ENCODE measurements at regions not wholly inside any gene's neighbourhood (a gene's known extent, or its start where the extent isn't known, plus 50 kb on each side); places are given as distances from the start of the nearest gene placed in this dataset.

DNA sequence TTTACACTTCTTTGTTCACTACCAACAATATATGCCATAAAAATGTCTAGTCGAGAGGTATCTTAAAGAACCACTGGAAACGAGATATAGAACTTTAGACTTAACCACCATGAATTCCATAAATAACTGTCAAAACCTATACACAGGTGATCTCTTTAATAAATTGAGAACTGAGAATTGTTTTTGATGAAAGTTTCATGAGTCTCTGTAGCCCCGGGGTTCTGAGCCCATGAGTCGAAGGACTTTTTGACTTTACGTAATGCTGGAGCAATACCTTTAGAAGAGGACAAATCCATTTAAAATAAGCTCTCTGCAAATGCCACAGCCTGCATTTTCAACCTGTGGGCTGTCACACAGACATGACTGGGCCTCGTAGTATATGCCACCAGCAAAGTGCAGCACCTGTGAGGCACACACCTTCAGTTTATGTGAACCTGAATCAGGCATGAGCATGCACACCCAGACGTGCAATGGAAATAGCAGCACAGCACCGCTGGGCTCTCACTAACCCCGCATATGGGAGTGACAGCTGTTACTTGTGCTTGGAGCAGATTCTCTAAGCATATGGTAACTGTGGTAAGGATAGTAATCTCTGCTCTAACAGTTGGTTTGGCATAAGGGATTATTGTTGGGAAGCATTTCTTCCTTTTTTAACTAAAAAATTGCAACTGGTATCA lies 383.2 kb downstream of the SOCS6 start:
- TF ChIP-seq, protein P1, sequence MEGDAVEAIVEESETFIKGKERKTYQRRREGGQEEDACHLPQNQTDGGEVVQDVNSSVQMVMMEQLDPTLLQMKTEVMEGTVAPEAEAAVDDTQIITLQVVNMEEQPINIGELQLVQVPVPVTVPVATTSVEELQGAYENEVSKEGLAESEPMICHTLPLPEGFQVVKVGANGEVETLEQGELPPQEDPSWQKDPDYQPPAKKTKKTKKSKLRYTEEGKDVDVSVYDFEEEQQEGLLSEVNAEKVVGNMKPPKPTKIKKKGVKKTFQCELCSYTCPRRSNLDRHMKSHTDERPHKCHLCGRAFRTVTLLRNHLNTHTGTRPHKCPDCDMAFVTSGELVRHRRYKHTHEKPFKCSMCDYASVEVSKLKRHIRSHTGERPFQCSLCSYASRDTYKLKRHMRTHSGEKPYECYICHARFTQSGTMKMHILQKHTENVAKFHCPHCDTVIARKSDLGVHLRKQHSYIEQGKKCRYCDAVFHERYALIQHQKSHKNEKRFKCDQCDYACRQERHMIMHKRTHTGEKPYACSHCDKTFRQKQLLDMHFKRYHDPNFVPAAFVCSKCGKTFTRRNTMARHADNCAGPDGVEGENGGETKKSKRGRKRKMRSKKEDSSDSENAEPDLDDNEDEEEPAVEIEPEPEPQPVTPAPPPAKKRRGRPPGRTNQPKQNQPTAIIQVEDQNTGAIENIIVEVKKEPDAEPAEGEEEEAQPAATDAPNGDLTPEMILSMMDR (IDR thresholded peaks at IDR 0.05 in 2 of 3, conservative IDR thresholded peaks at IDR 0.05 in 1 of 3; ENCODE audit: borderline replicate concordance in 1 of 3, insufficient read depth in 1 of 3, low read depth in 2 of 3, low read length in 2 of 3): no peak
- TF ChIP-seq ZNF274 (IDR thresholded peaks at IDR 0.05; ENCODE audit: low read depth, low read length) (no peak), ZFX (IDR thresholded peaks at IDR 0.05) (no peak), POLR2A (IDR thresholded peaks at IDR 0.05; ENCODE audit: borderline replicate concordance, extremely low read depth, insufficient read depth, insufficient read length) (no peak), RAD21 (IDR thresholded peaks at IDR 0.05; ENCODE audit: low read depth) (no peak), EZH2 (IDR thresholded peaks at IDR 0.05) (no peak), JUND (IDR thresholded peaks at IDR 0.05) (no peak), TCF7L2 (IDR thresholded peaks at IDR 0.05; ENCODE audit: borderline replicate concordance, extremely low read depth, insufficient read depth, insufficient read length) (no peak), CEBPB (IDR thresholded peaks at IDR 0.05; ENCODE audit: low read depth) (no peak), POLR2AphosphoS5 (IDR thresholded peaks at IDR 0.05; ENCODE audit: low read depth, low read length) (no peak)
- TF ChIP-seq, protein P2, sequence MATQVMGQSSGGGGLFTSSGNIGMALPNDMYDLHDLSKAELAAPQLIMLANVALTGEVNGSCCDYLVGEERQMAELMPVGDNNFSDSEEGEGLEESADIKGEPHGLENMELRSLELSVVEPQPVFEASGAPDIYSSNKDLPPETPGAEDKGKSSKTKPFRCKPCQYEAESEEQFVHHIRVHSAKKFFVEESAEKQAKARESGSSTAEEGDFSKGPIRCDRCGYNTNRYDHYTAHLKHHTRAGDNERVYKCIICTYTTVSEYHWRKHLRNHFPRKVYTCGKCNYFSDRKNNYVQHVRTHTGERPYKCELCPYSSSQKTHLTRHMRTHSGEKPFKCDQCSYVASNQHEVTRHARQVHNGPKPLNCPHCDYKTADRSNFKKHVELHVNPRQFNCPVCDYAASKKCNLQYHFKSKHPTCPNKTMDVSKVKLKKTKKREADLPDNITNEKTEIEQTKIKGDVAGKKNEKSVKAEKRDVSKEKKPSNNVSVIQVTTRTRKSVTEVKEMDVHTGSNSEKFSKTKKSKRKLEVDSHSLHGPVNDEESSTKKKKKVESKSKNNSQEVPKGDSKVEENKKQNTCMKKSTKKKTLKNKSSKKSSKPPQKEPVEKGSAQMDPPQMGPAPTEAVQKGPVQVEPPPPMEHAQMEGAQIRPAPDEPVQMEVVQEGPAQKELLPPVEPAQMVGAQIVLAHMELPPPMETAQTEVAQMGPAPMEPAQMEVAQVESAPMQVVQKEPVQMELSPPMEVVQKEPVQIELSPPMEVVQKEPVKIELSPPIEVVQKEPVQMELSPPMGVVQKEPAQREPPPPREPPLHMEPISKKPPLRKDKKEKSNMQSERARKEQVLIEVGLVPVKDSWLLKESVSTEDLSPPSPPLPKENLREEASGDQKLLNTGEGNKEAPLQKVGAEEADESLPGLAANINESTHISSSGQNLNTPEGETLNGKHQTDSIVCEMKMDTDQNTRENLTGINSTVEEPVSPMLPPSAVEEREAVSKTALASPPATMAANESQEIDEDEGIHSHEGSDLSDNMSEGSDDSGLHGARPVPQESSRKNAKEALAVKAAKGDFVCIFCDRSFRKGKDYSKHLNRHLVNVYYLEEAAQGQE (IDR thresholded peaks at IDR 0.05; ENCODE audit: low read depth): no peak
- TF ChIP-seq, protein P3, sequence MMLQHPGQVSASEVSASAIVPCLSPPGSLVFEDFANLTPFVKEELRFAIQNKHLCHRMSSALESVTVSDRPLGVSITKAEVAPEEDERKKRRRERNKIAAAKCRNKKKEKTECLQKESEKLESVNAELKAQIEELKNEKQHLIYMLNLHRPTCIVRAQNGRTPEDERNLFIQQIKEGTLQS (IDR thresholded peaks at IDR 0.05): no peak

Data from HCT116 (cell line).